Heart right ventricle (tissue), 16 donors: ENCODE measurements at regions not wholly inside any gene's neighbourhood (a gene's known extent, or its start where the extent isn't known, plus 50 kb on each side); places are given as distances from the start of the nearest gene placed in this dataset.

Experiments used
- ATAC-seq, 8 donors: fragments of 200-7000 bp; cut with Tn5 transposase; one replicate each; pipeline ENCODE4 v1.9.1; 2020; ENCODE audit warnings: mild to moderate bottlenecking in 8 of 8, moderate library complexity in 8 of 8, moderate number of reproducible peaks in 1 of 8
- DNase-seq, 2 donors: peaks; one replicate each; pipeline ENCODE4 v3.0.0-alpha.2; 2020
- H3K27ac ChIP-seq, 10 donors: fragments of 200-600 bp; sonication (generic) in 2 of 10; one replicate each; pipeline versions ENCODE4 v1.5.0 to v1.8.0; 2020 to 2022; ENCODE audit warnings: mild to moderate bottlenecking in 3 of 10
- H3K27me3 ChIP-seq, 7 donors: fragments of 200-600 bp; one replicate each; pipeline ENCODE4 v1.8.0; 2021 to 2022; ENCODE audit warnings: mild to moderate bottlenecking in 2 of 7
- H3K36me3 ChIP-seq, 9 donors: fragments of 200-600 bp; sonication (generic) in 1 of 9; one replicate each; pipeline versions ENCODE4 v1.5.0 to v1.8.0; 2020 to 2022; ENCODE audit warnings: mild to moderate bottlenecking in 2 of 9
- H3K4me1 ChIP-seq, 9 donors: fragments of 200-600 bp; sonication (generic) in 1 of 9; one replicate each; pipeline versions ENCODE4 v1.5.0 to v1.8.0; 2020 to 2022; ENCODE audit warnings: mild to moderate bottlenecking in 4 of 9
- H3K4me3 ChIP-seq, 10 donors: fragments of 200-600 bp; sonication (generic) in 2 of 10; one replicate each; pipeline versions ENCODE4 v1.5.0 to v1.8.0; 2020 to 2022; ENCODE audit warnings: mild to moderate bottlenecking in 7 of 10, moderate library complexity in 2 of 10
- H3K9me3 ChIP-seq, 11 donors: fragments of 200-600 bp in 10 of 11; sonication (generic) in 2 of 11; one replicate each; pipeline versions ENCODE4 v1.5.0 to v1.8.0; 2013 to 2022; ENCODE audit warnings: mild to moderate bottlenecking in 2 of 11, control low read depth in 1 of 11, moderate library complexity in 1 of 11
- WGBS, 2 donors: extraction: QIAGEN DNeasy Blood & Tissue Kit; methylation state at CpG; one replicate each; pipeline ENCODE4 v1.1.7; 2013; ENCODE audit warnings: inconsistent platforms in 1 of 2; 5-methylcytosine and 5-hydroxymethylcytosine counted together
- intact Hi-C, 10 donors: fragments of 100-400 bp; cut with DNase I; formaldehyde crosslinking; loops; one replicate each; pipeline versions ENCODE4 v1.11.1 to v1.14.2; 2022
- TF ChIP-seq, protein P1 (sequence below), 9 donors: fragments of 200-600 bp; sonication (generic) in 2 of 9; IDR thresholded peaks; one replicate each; pipeline versions ENCODE4 v1.5.0 to v1.8.0; 2021 to 2022; ENCODE audit warnings: antibody characterized with exemption in 9 of 9, mild to moderate bottlenecking in 5 of 9, moderate library complexity in 1 of 9
- donor health status: Arrhythmogenic right ventricular cardiomyopathy.
- donor health status: ischemic (EF 13 %, LVEDD 7.1; RV severe dilation, severe dysfunction).
- donor health status: healthy with polysubstance abuse.
- donor health status: DM: no; HTN: yes; CAD: no.
- donor health status: DM: no; HTN: no; CAD: no.
- donor health status: ischemic (EF 25% LVEDD 6.9; RV normal size, moderate dysfunction).
- donor health status: ischemic (EF 25% LVEDD 5.7; RV mildly dilated, moderate dysfunction).
- donor health status: healthy.
- donor health status: DM: yes; HTN: yes; CAD: no.
- donor health status: Ischemic cardiomyopathy.
- donor health status: ischemic (EF 35%, LVEDD 5.7; RV mildly dilated, moderate dysfunction).
- donor health status: nonischemic (EF 11% LVEDD 7.7; RV severe dilation, severe dysfunction).
- donor health status: DM: yes; HTN: yes; CAD: no.
- donor health status: PGD.
- donor health status: ischemic (EF 29% LVEDD 5.4; RV normal size, mild dysfunction).
- donor health status: nonischemic (EF 23%, LVEDD 6.1; RV moderate dilation, normal function).

DNA sequence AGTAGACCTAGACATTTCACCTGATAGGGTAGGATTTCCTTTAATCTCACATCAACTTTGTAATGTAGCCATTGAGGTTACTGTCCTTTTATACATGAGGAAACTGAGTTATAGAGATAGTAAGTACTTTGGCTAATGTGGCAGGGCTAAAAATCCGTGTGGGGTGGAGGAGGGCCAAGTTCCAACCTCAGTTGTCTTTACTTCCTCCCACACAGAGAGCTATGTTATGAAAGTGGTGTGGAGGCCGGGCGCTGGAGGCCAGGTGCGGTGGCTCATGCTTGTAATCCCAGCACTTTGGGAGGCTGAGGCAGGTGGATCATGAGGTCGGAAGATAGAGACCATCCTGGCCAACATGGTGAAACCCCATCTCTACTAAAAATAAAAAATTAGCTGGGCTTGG lies 173.3 kb downstream of the PALM2AKAP2 start:
- Histone ChIP-seq H3K27ac (no peak overlapping the region), H3K4me3 (no peak overlapping the region), H3K4me1 (peaks cover 0 to 24% (median 17%) of the 10 kb centered on the region in 9 donors), H3K27me3 (no peaks in the 10 kb centered on the region), H3K36me3 (no peaks in the 10 kb centered on the region), H3K9me3 (no peaks in the 10 kb centered on the region)
- ATAC-seq (no peak), DNase-seq (no peak)
- 86 to 90% methylated on average over 5 of the region's 5 CpGs for WGBS, 2 donors
- TF ChIP-seq, protein P1, sequence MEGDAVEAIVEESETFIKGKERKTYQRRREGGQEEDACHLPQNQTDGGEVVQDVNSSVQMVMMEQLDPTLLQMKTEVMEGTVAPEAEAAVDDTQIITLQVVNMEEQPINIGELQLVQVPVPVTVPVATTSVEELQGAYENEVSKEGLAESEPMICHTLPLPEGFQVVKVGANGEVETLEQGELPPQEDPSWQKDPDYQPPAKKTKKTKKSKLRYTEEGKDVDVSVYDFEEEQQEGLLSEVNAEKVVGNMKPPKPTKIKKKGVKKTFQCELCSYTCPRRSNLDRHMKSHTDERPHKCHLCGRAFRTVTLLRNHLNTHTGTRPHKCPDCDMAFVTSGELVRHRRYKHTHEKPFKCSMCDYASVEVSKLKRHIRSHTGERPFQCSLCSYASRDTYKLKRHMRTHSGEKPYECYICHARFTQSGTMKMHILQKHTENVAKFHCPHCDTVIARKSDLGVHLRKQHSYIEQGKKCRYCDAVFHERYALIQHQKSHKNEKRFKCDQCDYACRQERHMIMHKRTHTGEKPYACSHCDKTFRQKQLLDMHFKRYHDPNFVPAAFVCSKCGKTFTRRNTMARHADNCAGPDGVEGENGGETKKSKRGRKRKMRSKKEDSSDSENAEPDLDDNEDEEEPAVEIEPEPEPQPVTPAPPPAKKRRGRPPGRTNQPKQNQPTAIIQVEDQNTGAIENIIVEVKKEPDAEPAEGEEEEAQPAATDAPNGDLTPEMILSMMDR (IDR thresholded peaks at IDR 0.05) = no peak
- intact Hi-C loops = no loop called here

DNA sequence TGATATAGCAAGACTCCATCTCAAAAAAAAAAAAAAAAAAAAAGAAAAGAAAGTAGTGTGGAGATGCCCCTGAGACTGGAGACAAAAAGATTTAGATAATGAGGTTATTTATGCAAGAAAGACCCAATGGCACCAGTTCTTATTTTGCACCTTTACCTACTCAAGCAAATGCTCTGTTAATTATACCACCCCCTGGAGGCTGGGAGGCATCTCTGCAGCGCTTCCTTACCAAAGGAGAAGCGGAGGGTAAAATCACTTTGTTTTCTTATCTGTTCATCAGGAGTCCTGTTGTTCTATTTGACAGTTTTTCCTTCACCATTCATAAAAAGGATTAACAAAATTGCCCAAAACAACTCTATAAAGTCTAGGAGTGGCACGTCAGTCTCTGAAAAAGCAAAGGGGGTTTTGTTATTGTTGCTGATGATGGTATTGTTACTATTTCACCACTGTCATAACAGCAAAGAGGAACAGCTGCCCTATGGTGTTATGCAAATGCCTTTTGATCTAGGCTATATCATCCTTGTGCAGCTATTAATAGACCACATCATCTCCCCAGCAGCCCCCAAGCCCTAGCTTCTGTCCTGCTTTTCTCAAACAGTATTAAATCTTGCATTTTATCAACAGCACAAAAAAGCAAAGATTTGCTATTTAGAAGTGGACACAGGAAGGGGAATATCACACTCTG lies 174.0 kb downstream of the PALM2AKAP2 start:
- Histone ChIP-seq H3K36me3 (no peaks in the 10 kb centered on the region), H3K9me3 (no peaks in the 10 kb centered on the region), H3K4me3 (no peak overlapping the region), H3K27ac (no peak overlapping the region), H3K27me3 (no peaks in the 10 kb centered on the region), H3K4me1 (peaks cover 0 to 29% (median 17%) of the 10 kb centered on the region in 9 donors)
- intact Hi-C loops = no loop called here
- TF ChIP-seq, protein P1 (IDR thresholded peaks at IDR 0.05) = peak in 1 of 9 donors; percentile 26
- DNase-seq = no peak
- no peak for ATAC-seq
- WGBS, 2 donors = 94 to 96% methylated on average over 3 of the region's 3 CpGs

DNA sequence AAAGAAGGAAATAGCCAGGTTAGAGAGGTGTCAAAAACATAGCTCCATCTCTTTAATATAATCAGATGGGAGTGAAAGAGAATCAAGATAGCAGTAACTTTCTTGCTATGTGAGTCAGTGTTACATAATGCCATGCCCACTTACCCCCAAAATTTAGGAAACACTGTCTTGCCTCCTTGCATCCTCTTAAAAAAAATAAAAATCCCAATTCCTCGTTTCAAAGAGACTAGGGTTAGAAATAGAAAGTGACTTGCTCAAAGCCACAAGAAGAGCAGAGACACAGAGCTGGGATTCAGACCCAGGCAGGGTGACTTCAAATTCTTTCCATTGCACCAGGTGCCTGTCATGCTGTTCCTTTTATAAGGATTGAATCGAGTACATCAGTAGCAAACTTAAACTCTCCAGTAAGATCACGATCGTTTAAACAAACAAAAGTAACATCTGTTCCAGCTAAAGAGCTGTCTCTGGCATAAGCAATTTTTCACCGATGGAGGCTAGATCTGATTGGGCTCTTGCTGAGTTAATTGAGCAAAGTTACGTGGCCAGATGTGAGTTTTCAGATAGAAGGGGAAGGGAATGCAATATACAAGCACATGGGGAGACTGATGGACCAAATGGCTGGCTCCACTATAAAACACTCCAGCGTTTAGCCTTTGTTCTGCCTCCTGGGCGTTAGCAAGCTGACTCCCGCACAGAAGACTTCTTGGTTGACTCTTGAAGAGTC lies 176.9 kb downstream of the PALM2AKAP2 start:
- WGBS, 2 donors = 39 to 50% methylated on average over 9 of the region's 9 CpGs
- Histone ChIP-seq H3K27me3 (no peaks in the 10 kb centered on the region), H3K9me3 (no peaks in the 10 kb centered on the region), H3K4me1 (peaks cover 4 to 53% (median 17%) of the 10 kb centered on the region in 9 donors), H3K36me3 (no peaks in the 10 kb centered on the region), H3K4me3 (no peak overlapping the region), H3K27ac (peak overlapping the region in 1 of 10 donors; percentile 7)
- intact Hi-C loops = loop anchor here in 1 of 10 donors (5.0 kb wide), 1 partner anchor 45 kb away; no protein-coding TSS in a partner anchor
- ATAC-seq (peak in 3 of 8 donors; percentile 19 to 68 (median 33)), DNase-seq (no peak)
- TF ChIP-seq, protein P1 (IDR thresholded peaks at IDR 0.05) = no peak

DNA sequence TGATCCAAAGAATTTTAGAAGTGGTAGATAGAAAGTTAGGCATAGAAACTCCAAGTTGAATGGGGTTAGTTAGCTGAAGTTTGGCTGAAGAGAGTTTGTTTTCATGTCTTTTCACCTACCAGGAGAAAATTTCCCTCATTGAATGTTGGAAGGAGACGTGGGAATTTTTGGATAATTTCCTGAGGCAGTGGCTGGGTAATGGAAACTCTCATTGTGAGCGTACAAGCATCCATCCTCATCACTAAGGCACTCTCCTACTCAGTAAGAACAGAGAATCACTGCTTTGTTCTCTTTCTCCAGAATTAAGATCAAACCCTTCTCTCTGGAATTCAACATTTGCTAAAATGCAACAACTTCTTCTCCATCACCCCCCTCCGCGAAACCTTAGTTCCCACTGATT lies 179.7 kb downstream of the PALM2AKAP2 start:
- Histone ChIP-seq H3K4me1 (peaks cover 4 to 54% (median 17%) of the 10 kb centered on the region in 9 donors), H3K27ac (no peak overlapping the region), H3K9me3 (no peaks in the 10 kb centered on the region), H3K4me3 (no peak overlapping the region), H3K36me3 (no peaks in the 10 kb centered on the region), H3K27me3 (no peaks in the 10 kb centered on the region)
- TF ChIP-seq, protein P1 (IDR thresholded peaks at IDR 0.05) = no peak
- DNase-seq (no peak), ATAC-seq (peak in 3 of 8 donors; percentile 29 to 50 (median 44))
- intact Hi-C loops = loop anchor here in 3 of 10 donors (5.0 to 10.0 kb wide), 2 partner anchors 45 to 47 kb away; no protein-coding TSS in a partner anchor
- 75 to 77% methylated on average over 4 of the region's 4 CpGs for WGBS, 2 donors
